A673 (cell line): ENCODE measurements at regions not wholly inside any gene's neighbourhood (a gene's known extent, or its start where the extent isn't known, plus 50 kb on each side); places are given as distances from the start of the nearest gene placed in this dataset.

Source experiments
- BruUV-seq: library from RNA; stranded (reverse); fragments of 400-500 nt; replicated peaks from 2 replicates; lab custom pipeline; 2021; lab: Mats Ljungman, UMichigan
- CTCF ChIA-PET: fragments of 300-600 bp; sonication (Branson Sonifier 250); formaldehyde crosslinking; loops from one replicate; lab custom pipeline; 2022; ENCODE audit warnings: antibody characterized with exemption; lab: Charles Lee
- POLR2A ChIA-PET: fragments of 300-600 bp; sonication (Branson Sonifier 250); formaldehyde crosslinking; loops from one replicate; lab custom pipeline; 2022; ENCODE audit warnings: antibody characterized with exemption; ENCODE audit not compliant: low non-redundant PET; lab: Charles Lee
- DNase-seq: peaks from one replicate; pipeline ENCODE4 v3.0.0-alpha.2; 2015; ENCODE audit warnings: low spot score
- H3K27ac ChIP-seq: fragments of 200-600 bp; sonication (generic); 2 replicates; pipeline ENCODE4 v1.5.1; 2016; ENCODE audit warnings: mixed run types, low read depth, mild to moderate bottlenecking, mixed read lengths, antibody characterized with exemption, low read length; ENCODE audit not compliant: poor library complexity, severe bottlenecking
- H3K27me3 ChIP-seq: fragments of 200-600 bp; sonication (generic); replicated peaks from 2 replicates; pipeline ENCODE4 v1.6.1; 2017; ENCODE audit warnings: mixed run types, low read depth, mild to moderate bottlenecking, mixed read lengths, antibody characterized with exemption, low read length; ENCODE audit not compliant: insufficient read depth, poor library complexity
- H3K36me3 ChIP-seq: fragments of 200-600 bp; sonication (generic); 2 replicates; pipeline ENCODE4 v1.6.1; 2016; ENCODE audit warnings: mixed run types, mild to moderate bottlenecking, mixed read lengths, antibody characterized with exemption, low read length; ENCODE audit not compliant: insufficient read depth, poor library complexity, severe bottlenecking
- H3K4me1 ChIP-seq: fragments of 200-600 bp; sonication (generic); 2 replicates; pipeline ENCODE4 v1.6.1; 2017; ENCODE audit warnings: mixed run types, mild to moderate bottlenecking, mixed read lengths, antibody characterized with exemption, low read length; ENCODE audit not compliant: insufficient read depth, poor library complexity, severe bottlenecking
- H3K4me3 ChIP-seq: fragments of 200-600 bp; sonication (generic); 2 replicates; pipeline ENCODE4 v1.5.1; 2016; ENCODE audit warnings: low read depth, mixed run types, mild to moderate bottlenecking, mixed read lengths, low read length; ENCODE audit not compliant: poor library complexity, severe bottlenecking
- H3K9me3 ChIP-seq: fragments of 200-600 bp; sonication (generic); 2 replicates; pipeline ENCODE4 v1.6.1; 2016; ENCODE audit warnings: mixed run types, low read depth, mild to moderate bottlenecking, mixed read lengths, antibody characterized with exemption, low read length; ENCODE audit not compliant: poor library complexity, severe bottlenecking
- CTCF ChIP-seq: fragments of 300-800, 200-600 bp; sonication (generic); conservative IDR thresholded peaks from 2 replicates; pipeline ENCODE4 v1.5.1; 2017; ENCODE audit warnings: low read depth, mild to moderate bottlenecking, antibody characterized with exemption, low read length, moderate library complexity, mixed read lengths
- EZH2 ChIP-seq: fragments of 200-600 bp; sonication (generic); IDR thresholded peaks from 2 replicates; pipeline ENCODE4 v1.6.1; 2017; ENCODE audit warnings: borderline replicate concordance, low read depth, mild to moderate bottlenecking, mixed read lengths, antibody characterized with exemption, low read length; ENCODE audit not compliant: poor library complexity, severe bottlenecking
- intact Hi-C: fragments of 100-400 bp; cut with micrococcal nuclease; formaldehyde crosslinking; loops from one replicate; pipeline ENCODE4 v1.10.0; 2022; ENCODE audit not compliant: unreplicated experiment

- Histone ChIP-seq H3K4me1 (no peaks in the 10 kb centered on the region), H3K9me3 (no peaks in the 10 kb centered on the region), H3K36me3 (no peaks in the 10 kb centered on the region), H3K27me3 (no peaks in the 10 kb centered on the region), H3K27ac (no peak overlapping the region), H3K4me3 (no peak overlapping the region)
- ChIA-PET CTCF (no interaction called here), POLR2A (no interaction called here)
- TF ChIP-seq EZH2 (no peak), CTCF (no peak)
- DNase-seq, result no peak
- BruUV-seq, result no TSS peak
- intact Hi-C loops, result no loop called here
Measured at GRCh38 chr10:71045936-71046335, 157.6 kb upstream of the PCBD1 start.

- intact Hi-C loops, result no loop called here
- no peak overlapping the region for H3K27ac ChIP-seq
- no peak overlapping the region for H3K4me3 ChIP-seq
- BruUV-seq, result no TSS peak
- no peak for DNase-seq
- H3K9me3 ChIP-seq, result no peaks in the 10 kb centered on the region
- no peaks in the 10 kb centered on the region for H3K4me1 ChIP-seq
- no peak for TF ChIP-seq EZH2
- no peaks in the 10 kb centered on the region for H3K36me3 ChIP-seq
- ChIA-PET POLR2A (no interaction called here), CTCF (no interaction called here)
- no peaks in the 10 kb centered on the region for H3K27me3 ChIP-seq
Measured at GRCh38 chr10:71046747-71047146, 158.4 kb upstream of the PCBD1 start.

GRCh38 chr10:71048971-71049615 is 160.7 kb upstream of the PCBD1 start:
- ChIA-PET POLR2A (no interaction called here), CTCF (no interaction called here)
- H3K36me3 ChIP-seq, result no peaks in the 10 kb centered on the region
- no peaks in the 10 kb centered on the region for H3K4me1 ChIP-seq
- intact Hi-C loops, result no loop called here
- BruUV-seq, result no TSS peak
- no peak for DNase-seq
- TF ChIP-seq CTCF (no peak), EZH2 (no peak)
- no peaks in the 10 kb centered on the region for H3K9me3 ChIP-seq
- no peak overlapping the region for H3K27ac ChIP-seq
- H3K4me3 ChIP-seq, result no peak overlapping the region
- H3K27me3 ChIP-seq, result no peaks in the 10 kb centered on the region

GRCh38 chr10:71049994-71050393 is 161.6 kb upstream of the PCBD1 start:
- no peak for TF ChIP-seq EZH2
- POLR2A ChIA-PET, result no interaction called here
- Histone ChIP-seq H3K36me3 (no peaks in the 10 kb centered on the region), H3K4me1 (no peaks in the 10 kb centered on the region), H3K27me3 (no peaks in the 10 kb centered on the region), H3K27ac (no peak overlapping the region), H3K9me3 (no peaks in the 10 kb centered on the region), H3K4me3 (no peak overlapping the region)
- no peak for DNase-seq
- BruUV-seq, result no TSS peak
- CTCF ChIA-PET, result no interaction called here
- intact Hi-C loops, result no loop called here
